Pons (tissue), 1 donor: ENCODE measurements at regions not wholly inside any gene's neighbourhood (a gene's known extent, or its start where the extent isn't known, plus 50 kb on each side); places are given as distances from the start of the nearest gene placed in this dataset.

Experiments
- DNase-seq: peaks from one replicate; pipeline ENCODE4 v3.0.0-alpha.2; 2016; ENCODE audit warnings: low spot score

- peak; percentile 89 for DNase-seq
Measured at GRCh38 chr4:142961866-142962265, 115.8 kb upstream of the INPP4B start.

- no peak for DNase-seq
Measured at GRCh38 chr4:142974328-142974727, 128.2 kb upstream of the INPP4B start.

- DNase-seq = no peak
Measured at GRCh38 chr4:142975618-142976017, 129.5 kb upstream of the INPP4B start.

- no peak for DNase-seq
Measured at GRCh38 chr4:142976482-142976881, 130.4 kb upstream of the INPP4B start.

- DNase-seq = no peak
Measured at GRCh38 chr4:142977182-142977581, 131.1 kb upstream of the INPP4B start.

GRCh38 chr4:142983065-142983464, 137.0 kb upstream of the INPP4B start:
- DNase-seq = no peak

- no peak for DNase-seq
Measured at GRCh38 chr4:142983589-142983988, 137.5 kb upstream of the INPP4B start.

GRCh38 chr4:142984871-142985585, 138.9 kb upstream of the INPP4B start:
- DNase-seq = no peak

GRCh38 chr4:143016171-143016570, 168.5 kb upstream of the USP38 start:
- DNase-seq = no peak

GRCh38 chr4:143017210-143017609, 167.5 kb upstream of the USP38 start:
- DNase-seq = no peak

GRCh38 chr4:143019351-143019750, 165.4 kb upstream of the USP38 start:
- no peak for DNase-seq

GRCh38 chr4:143021384-143021783, 163.3 kb upstream of the USP38 start:
- peak; percentile 50 for DNase-seq

- DNase-seq = no peak
Measured at GRCh38 chr4:143023239-143023918, 161.3 kb upstream of the USP38 start.

- DNase-seq = peak; percentile 57
Measured at GRCh38 chr4:143025081-143025704, 159.5 kb upstream of the USP38 start.

GRCh38 chr4:143026459-143027170, 158.1 kb upstream of the USP38 start:
- no peak for DNase-seq

- no peak for DNase-seq
Measured at GRCh38 chr4:143035661-143036060, 149.1 kb upstream of the USP38 start.

GRCh38 chr4:143036443-143036842, 148.3 kb upstream of the USP38 start:
- no peak for DNase-seq

GRCh38 chr4:143046454-143046853, 138.3 kb upstream of the USP38 start:
- DNase-seq = peak; percentile 47

- DNase-seq = no peak
Measured at GRCh38 chr4:143046906-143047305, 137.8 kb upstream of the USP38 start.

- DNase-seq = no peak
Measured at GRCh38 chr4:143054971-143055370, 129.7 kb upstream of the USP38 start.

- DNase-seq = no peak
Measured at GRCh38 chr4:143055997-143056396, 128.7 kb upstream of the USP38 start.

GRCh38 chr4:143071351-143071750, 113.4 kb upstream of the USP38 start:
- no peak for DNase-seq

GRCh38 chr4:143076723-143077122, 108.0 kb upstream of the USP38 start:
- DNase-seq = no peak
